GM19397 (cell line): ENCODE measurements at regions not wholly inside any gene's neighbourhood (a gene's known extent, or its start where the extent isn't known, plus 50 kb on each side); places are given as distances from the start of the nearest gene placed in this dataset.
"Not testable (repeated sequence)": the region's sequence is repeated elsewhere in the genome, so short reads cannot be mapped to it uniquely, and the experiment has no call there.

Experiments used
- ATAC-seq: cut with Tn5 transposase; IDR thresholded peaks from one replicate; pipeline ENCODE4 v1.9.1; 2021; ENCODE audit warnings: mild to moderate bottlenecking, moderate library complexity; ENCODE audit not compliant: unreplicated experiment

- no peak for ATAC-seq
Measured at GRCh38 chr2:143890798-143891197, 629.1 kb downstream of the ZEB2 start.

- no peak for ATAC-seq
Measured at GRCh38 chr2:143889216-143889615, 630.7 kb downstream of the ZEB2 start.

- ATAC-seq: no peak
Measured at GRCh38 chr2:143885461-143885860, 634.5 kb downstream of the ZEB2 start.

GRCh38 chr2:143881246-143881645, 638.7 kb downstream of the ZEB2 start:
- ATAC-seq: no peak

- no peak for ATAC-seq
Measured at GRCh38 chr2:143877876-143878530, 641.9 kb downstream of the ZEB2 start.

GRCh38 chr2:143877056-143877455, 642.9 kb downstream of the ZEB2 start:
- ATAC-seq: no peak

- no peak for ATAC-seq
Measured at GRCh38 chr2:143875295-143876233, 644.4 kb downstream of the ZEB2 start.

GRCh38 chr2:143873886-143874285, 646.0 kb downstream of the ZEB2 start:
- no peak for ATAC-seq

GRCh38 chr2:143870696-143871095, 649.2 kb downstream of the ZEB2 start:
- no peak for ATAC-seq

- no peak for ATAC-seq
Measured at GRCh38 chr2:143856978-143857377, 662.9 kb downstream of the ZEB2 start.

- no peak for ATAC-seq
Measured at GRCh38 chr2:143852759-143853158, 667.2 kb downstream of the ZEB2 start.

GRCh38 chr2:143850084-143850483, 669.8 kb downstream of the ZEB2 start:
- ATAC-seq: no peak

- no peak for ATAC-seq
Measured at GRCh38 chr2:143847257-143847656, 672.7 kb downstream of the ZEB2 start.

GRCh38 chr2:143844986-143845385, 674.9 kb downstream of the ZEB2 start:
- ATAC-seq: no peak

GRCh38 chr2:143843686-143844085, 676.2 kb downstream of the ZEB2 start:
- no peak for ATAC-seq

- ATAC-seq: no peak
Measured at GRCh38 chr2:143842836-143843235, 677.1 kb downstream of the ZEB2 start.

GRCh38 chr2:143841935-143842334, 678.0 kb downstream of the ZEB2 start:
- no peak for ATAC-seq

- no peak for ATAC-seq
Measured at GRCh38 chr2:143840601-143841000, 679.3 kb downstream of the ZEB2 start.

- ATAC-seq: no peak
Measured at GRCh38 chr2:143840194-143840593, 679.7 kb downstream of the ZEB2 start.

GRCh38 chr2:143839456-143839855, 680.5 kb downstream of the ZEB2 start:
- ATAC-seq: no peak

- ATAC-seq: not testable (repeated sequence)
Measured at GRCh38 chr2:143837055-143837454, 682.9 kb downstream of the ZEB2 start.

- no peak for ATAC-seq
Measured at GRCh38 chr2:143835481-143835880, 684.4 kb downstream of the ZEB2 start.
